Superior temporal gyrus (tissue), 1 donor: ENCODE measurements at regions not wholly inside any gene's neighbourhood (a gene's known extent, or its start where the extent isn't known, plus 50 kb on each side); places are given as distances from the start of the nearest gene placed in this dataset.

Source experiments
- DNase-seq: peaks from one replicate; pipeline ENCODE4 v3.0.0-alpha.2; 2016; ENCODE audit errors: extremely low spot score

DNA sequence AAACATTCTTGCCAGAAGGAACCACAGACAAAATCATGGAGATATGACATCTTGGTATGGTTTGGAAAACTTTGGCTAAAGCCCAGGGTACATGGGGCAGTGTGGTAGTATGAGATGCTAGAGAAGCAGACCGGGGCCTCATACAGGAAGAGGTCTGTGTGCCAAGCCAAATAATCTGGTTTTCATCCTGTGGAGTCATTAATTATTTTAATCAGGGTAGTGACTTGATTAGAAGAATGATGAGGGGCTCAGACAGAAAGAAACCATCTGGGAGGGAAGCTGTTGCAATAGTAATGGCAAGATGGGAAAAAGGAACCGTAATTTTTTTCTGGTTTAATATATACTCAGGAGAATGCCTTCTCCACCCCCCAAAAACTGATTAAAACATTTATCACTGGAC is 318.0 kb downstream of the BRINP2 start:
- DNase-seq: no peak

- no peak for DNase-seq
Measured at GRCh38 chr1:177487481-177487880, 316.7 kb downstream of the BRINP2 start.

DNA sequence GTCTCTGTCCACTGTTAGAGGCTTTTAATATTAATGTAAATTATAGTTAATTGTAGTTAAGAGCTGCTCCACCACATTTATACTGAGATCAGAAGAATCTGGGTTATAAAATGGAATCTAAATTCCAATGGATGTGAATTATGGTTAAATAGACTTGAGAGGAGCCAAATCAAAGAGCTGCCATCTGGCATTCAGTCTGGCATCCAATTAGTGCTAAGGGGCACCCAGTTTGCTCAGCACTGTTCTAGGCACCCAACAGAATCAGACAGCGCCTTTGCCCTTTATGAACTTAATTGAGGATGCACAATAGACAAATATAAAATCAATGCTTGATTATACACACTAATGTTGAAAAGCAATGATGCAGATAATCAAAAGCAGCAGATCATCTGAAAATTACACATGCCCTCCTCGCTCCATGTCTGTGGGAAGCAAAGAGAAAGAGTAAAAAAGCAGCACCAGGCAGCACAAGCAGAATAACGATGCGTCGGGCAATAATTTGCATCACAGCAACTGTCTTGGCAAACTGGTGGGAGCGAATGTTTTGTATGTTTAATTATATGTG is 310.1 kb downstream of the BRINP2 start:
- no peak for DNase-seq

GRCh38 chr1:177479600-177479999 is 308.8 kb downstream of the BRINP2 start:
- no peak for DNase-seq

DNA sequence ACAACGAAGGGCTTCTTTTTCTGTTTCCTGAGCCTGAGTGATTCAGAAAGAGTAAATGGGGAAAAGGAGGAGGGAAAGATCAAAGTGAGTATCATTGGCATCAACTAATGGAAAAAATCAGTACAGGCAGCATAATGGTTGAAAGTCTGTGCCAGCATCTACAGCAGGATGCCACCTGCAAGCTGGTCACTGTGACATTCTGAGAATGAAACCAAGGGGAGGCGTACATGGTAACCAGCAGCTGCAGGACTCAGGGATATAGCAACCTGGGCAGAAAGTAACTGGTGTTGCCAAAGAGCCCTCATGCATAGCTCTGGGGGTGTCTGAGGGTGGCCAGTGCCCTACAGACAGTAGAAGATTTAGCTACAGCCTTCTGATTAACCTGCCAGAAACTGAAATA is 305.9 kb downstream of the BRINP2 start:
- no peak for DNase-seq

DNA sequence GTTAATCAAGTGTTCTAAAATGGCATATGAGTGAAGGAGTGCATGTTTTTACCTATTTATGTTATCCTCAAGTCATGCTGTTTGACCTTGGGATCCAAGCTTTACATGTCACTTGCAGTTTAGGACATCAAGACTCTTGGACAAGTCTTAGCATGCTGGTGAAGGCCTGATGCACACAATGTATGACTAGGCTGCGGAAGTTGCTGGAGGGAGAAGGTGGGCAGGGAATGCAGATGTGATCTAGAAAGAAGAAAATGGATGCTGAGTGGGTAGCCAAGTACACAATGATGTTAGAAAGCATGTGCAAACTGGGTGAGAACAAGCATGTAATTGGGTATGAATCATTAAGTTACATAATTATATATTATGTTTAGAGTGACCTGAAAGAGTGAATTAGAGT is 301.8 kb downstream of the BRINP2 start:
- DNase-seq: no peak

- no peak for DNase-seq
Measured at GRCh38 chr1:177471244-177471643, 300.5 kb downstream of the BRINP2 start.

- DNase-seq: no peak
Measured at GRCh38 chr1:177469519-177469918, 298.8 kb downstream of the BRINP2 start.

GRCh38 chr1:177466286-177466685 is 295.5 kb downstream of the BRINP2 start:
- no peak for DNase-seq

DNA sequence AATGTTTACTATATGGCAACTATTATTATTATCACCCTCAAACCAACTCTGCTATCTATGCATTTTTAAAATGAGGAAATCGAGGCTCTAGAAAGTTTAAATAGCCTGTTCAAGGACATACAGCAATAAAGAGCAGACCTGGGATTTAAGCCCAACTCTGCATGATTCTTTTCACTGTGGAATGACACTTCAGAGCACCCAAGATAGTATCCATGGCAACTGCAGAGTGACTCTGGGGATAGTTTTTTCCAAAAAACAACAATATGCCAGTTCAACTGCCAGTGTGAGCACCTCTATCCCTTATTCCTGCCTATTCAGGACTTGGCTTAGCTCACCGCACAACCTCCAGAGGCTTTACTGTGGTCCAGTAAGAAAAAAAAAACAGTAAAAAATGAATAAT is 293.9 kb downstream of the BRINP2 start:
- no peak for DNase-seq

DNA sequence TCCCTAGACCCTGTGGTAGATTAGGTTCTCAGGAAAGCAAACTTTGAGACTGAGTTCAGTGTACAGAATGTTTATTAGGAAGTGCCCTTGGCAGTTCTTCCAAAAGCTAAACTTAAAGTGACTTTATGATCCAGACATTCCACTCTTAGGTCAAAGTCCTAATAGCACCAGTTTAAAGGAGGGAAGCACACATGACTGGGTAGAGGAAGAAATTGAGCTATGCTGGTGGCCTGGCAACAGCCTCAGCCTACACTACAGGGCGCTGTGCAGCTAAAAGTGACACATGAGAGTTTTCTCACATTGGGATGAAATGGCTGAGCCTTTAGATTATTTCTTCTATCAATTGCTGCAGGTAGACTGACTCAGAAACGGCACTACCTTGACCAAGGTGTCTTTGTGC is 280.4 kb downstream of the BRINP2 start:
- no peak for DNase-seq

GRCh38 chr1:177448652-177449357 is 278.0 kb downstream of the BRINP2 start:
- DNase-seq: peak; percentile 72

GRCh38 chr1:177448036-177448615 is 277.4 kb downstream of the BRINP2 start:
- no peak for DNase-seq

DNA sequence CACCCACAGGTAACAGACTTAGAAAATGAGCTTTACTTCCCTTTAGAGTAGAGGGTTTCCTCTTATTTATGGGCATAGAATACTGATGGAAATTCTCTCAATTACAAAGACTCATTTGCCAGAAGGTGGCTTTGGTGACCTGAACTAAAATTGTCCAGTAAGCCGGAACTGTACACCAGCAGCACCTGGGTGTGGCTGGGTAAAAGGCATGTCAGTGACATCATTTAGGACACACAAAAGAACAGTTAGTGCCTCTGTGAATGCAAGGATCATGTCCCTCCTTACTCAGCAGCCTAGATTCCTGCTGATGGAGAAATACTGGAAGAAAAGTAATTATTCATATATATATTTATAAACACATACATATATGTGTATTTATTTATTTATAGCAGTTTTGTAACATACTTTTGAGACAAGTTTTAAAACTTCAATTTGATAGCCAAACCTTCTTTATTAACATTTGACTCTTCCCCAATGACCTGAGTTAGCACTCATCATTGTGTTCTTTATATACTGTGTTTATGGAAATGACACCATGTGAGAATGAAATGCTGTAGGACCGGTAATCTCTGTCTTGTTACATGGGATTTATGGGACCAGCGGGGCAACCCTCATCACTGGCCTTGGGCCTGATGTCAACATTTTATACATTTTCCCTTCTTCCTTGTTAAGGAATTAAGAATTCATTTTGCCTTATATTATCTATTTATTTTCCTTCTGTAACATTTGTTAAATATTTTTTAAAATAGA is 274.4 kb downstream of the BRINP2 start:
- DNase-seq: no peak

DNA sequence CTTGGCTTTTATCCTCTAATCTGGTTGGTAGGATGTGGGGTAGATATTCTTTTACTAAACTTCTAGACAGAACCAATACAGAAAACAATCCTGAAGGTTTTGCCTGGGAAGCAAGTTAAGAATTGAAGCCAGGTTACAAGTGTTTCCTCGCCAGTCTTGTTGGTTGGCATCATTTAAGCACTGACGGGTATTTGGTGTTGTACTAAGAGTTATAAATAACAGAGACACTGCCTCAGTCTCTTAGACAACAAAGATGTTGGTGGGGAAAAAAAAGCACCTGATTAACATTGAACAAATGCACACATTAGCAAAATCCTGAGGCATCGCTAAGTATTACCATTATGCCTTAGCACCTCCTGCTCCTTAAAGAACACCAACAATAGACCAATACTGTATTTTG is 272.2 kb downstream of the BRINP2 start:
- DNase-seq: no peak

- DNase-seq: no peak
Measured at GRCh38 chr1:177442584-177442983, 271.8 kb downstream of the BRINP2 start.

DNA sequence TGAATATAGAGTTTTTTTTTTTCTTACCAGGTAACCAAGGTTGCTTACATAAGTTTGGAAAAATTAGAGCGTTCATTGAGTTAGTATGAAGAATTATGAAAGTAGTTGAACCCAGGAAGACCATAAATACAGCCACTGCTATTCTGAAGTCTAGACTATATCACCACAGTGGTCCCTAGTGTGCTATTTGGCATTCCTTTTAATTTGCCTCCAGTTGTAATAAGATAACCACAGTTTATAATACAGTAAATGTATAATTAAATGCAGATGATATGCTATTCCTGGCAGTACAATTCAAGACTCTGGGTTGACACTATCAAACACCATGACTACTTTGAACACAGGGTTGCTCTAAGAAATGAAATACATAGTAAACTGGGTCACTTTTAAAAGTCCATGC is 270.5 kb downstream of the BRINP2 start:
- DNase-seq: no peak

DNA sequence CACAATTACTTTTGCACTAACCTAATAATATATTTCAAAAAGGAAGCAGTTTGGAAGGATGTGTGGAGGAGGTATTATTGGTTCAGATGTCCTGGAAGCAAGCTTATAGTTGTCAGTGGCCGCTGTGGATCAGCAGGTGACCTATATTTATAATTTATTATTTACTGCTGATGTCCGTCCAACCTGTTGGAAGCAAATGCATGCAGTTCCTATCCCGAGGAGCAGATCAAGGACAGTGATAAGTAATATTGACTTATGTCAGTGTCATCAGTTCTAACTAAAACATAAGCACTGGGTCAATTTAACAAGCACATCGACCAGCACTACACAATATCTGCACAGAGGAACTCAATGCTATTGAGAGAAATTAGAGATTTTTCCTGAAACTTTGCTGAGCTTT is 270.1 kb downstream of the BRINP2 start:
- DNase-seq: no peak

DNA sequence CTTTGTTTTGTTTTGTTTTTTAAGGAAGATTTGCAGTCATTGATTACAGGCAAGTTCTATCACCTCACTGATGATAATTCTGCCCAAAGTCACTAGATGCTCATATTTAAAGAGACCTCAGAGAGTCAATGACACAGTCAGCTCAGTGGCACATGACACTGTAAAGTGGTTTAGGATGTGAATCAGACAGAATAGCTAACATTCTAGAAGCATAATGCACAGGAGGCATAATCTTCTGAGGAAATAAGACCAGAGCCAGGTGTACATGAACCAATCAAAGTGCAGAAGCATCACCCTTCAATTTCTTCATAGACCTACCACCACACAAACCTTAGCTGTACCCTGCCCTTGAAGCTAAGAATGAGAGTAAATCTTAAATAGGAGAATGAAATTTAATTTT is 268.5 kb downstream of the BRINP2 start:
- no peak for DNase-seq

GRCh38 chr1:177435364-177435763 is 264.6 kb downstream of the BRINP2 start:
- DNase-seq: peak; percentile 64

DNA sequence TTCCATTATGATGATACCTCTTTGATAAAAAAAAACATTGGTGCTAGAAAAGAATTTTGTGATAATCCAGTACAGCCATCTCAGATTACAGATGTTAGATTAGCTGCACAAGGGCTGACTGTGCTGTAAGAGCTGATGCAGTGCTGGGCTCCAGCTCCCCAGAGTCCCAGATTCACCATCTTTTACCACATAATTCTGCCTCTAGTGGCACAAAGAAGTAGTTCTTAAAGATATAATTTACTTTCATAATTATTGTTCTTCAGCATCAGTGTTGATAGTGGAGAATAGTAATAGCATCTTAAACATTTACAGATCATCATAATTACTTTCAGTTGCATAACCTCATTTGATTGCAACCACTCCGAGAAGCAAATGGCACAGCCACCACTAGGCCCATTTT is 262.1 kb downstream of the BRINP2 start:
- no peak for DNase-seq

DNA sequence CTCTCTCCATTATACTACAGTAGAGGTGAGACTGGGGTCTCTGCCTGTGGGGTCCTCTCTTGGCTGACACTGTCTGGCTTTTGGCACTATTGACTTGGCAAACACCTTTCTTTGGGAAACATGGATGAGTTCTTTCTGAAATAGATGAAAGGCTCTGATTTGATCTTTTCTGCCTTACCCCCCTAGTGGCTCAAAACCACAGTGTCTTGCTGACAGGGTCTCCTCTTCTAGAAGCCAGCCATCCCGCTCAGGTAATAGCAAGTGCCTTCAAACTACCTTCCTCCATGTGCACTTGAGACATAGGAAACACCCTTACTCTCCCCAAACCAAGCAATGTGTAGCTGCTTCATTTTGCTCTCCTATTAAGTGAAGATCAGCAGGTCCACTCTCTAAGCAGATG is 260.4 kb downstream of the BRINP2 start:
- no peak for DNase-seq

DNA sequence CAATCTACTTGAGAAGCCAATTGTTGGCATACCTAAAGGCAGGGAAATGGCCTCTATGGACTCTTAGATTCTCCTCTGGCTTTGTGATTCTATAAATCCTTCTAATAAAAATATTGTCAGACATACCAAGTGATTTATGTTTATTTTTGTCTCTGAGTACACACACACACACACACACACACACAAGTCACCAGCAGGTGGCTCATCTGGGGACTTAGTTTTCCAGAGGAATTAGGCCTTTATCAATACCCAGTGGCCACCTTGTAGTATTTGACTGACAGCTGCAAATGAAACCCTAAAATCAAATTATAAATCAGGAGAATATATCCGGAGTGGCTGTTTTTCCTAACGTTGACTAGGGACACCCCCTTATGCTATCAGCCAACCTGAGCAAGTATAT is 258.5 kb downstream of the BRINP2 start:
- DNase-seq: no peak
